Transverse colon (tissue), 4 donors: ENCODE measurements at regions not wholly inside any gene's neighbourhood (a gene's known extent, or its start where the extent isn't known, plus 50 kb on each side); places are given as distances from the start of the nearest gene placed in this dataset.

Source experiments
- CTCF ChIP-seq, 5 experiments: fragments of 200-600 bp in 3 of 5; fragments of 450-650 bp in 2 of 5; sonication (generic) in 3 of 5; IDR thresholded peaks; 1 replicate in 2 of 5; 2 replicates in 3 of 5; pipeline ENCODE4 v1.5.1; 2016 to 2017; ENCODE audit warnings: antibody characterized with exemption in 5 of 5, inconsistent platforms in 3 of 5, mild to moderate bottlenecking in 2 of 5, moderate library complexity in 1 of 5
- EP300 ChIP-seq: sonication (generic); formaldehyde crosslinking; IDR thresholded peaks from one replicate; pipeline ENCODE4 v1.6.1; 2017; ENCODE audit warnings: antibody characterized with exemption, low read depth
- POLR2A ChIP-seq: fragments of 450-650 bp; IDR thresholded peaks from one replicate; pipeline ENCODE4 v1.6.1; 2016; ENCODE audit warnings: antibody characterized with exemption, mild to moderate bottlenecking, moderate library complexity
- POLR2AphosphoS5 ChIP-seq, 3 donors: sonication (generic); formaldehyde crosslinking; IDR thresholded peaks; one replicate each; pipeline ENCODE4 v1.6.1; 2016; ENCODE audit warnings: antibody characterized with exemption in 3 of 3

GRCh38 chr5:6914347-6914746 is 201.1 kb downstream of the TENT4A start:
- TF ChIP-seq CTCF (IDR thresholded peaks at IDR 0.05) (no peak), POLR2AphosphoS5 (IDR thresholded peaks at IDR 0.05) (no peak), POLR2A (no peak), EP300 (no peak)
